K562 (cell line): ENCODE measurements at regions not wholly inside any gene's neighbourhood (a gene's known extent, or its start where the extent isn't known, plus 50 kb on each side); places are given as distances from the start of the nearest gene placed in this dataset.

Experiments used
- ATAC-seq: fragments of 200-7000 bp; cut with Tn5 transposase; 3 replicates; pipeline ENCODE4 v1.9.1; 2020; ENCODE audit warnings: moderate library complexity
- BruUV-seq: library from RNA; stranded (reverse); fragments of 400-500 nt; replicated peaks from 2 replicates; lab custom pipeline; 2021; lab: Mats Ljungman, UMichigan
- CTCF ChIA-PET: fragments of 300-600 bp; formaldehyde crosslinking; extraction: SDS; loops from one replicate; lab custom pipeline; 2021; ENCODE audit warnings: low intra/inter-chr PET ratio; lab: Yijun Ruan, JAX
- POLR2A ChIA-PET: fragments of 300-600, 350-650 bp; sonication (Branson Sonifier 250); formaldehyde crosslinking; extraction: SDS; loops from one replicate; lab custom pipeline; 2021; ENCODE audit warnings: antibody characterized with exemption, inconsistent platforms; lab: Yijun Ruan, JAX
- DNase-seq, 4 experiments: peaks; one replicate each; pipeline versions ENCODE4 v3.0.0 to v3.0.0-alpha.2; 2011 to 2018; ENCODE audit warnings: low spot score in 3 of 4, mixed read lengths in 3 of 4; ENCODE audit errors: extremely low read depth in 1 of 4
- FAIRE-seq: peaks from 2 replicates; lab custom pipeline; 2011; peaks lifted over from hg19 to GRCh38; lab: Jason Lieb, UNC
- H2AFZ ChIP-seq: 2 replicates; pipeline ENCODE4 v1.6.0; 2011; ENCODE audit warnings: low read depth, low read length, control low read depth, inconsistent platforms
- H3K27ac ChIP-seq: fragments of 200-600 bp; 3 replicates; pipeline ENCODE4 v1.8.0; 2011; ENCODE audit warnings: low read depth, mild to moderate bottlenecking, control low read depth, inconsistent platforms, low read length, moderate library complexity, mixed read lengths; ENCODE audit errors: extremely low read depth
- H3K27me3 ChIP-seq, 2 experiments: fragments of 300-600 bp in 1 of 2; 2 replicates in 1 of 2; 3 replicates in 1 of 2; pipeline versions ENCODE4 v1.6.0 to v1.8.0; 2011; ENCODE audit warnings: inconsistent platforms in 2 of 2, low read length in 2 of 2, mild to moderate bottlenecking in 1 of 2, mixed read lengths in 1 of 2, moderate library complexity in 1 of 2; ENCODE audit not compliant: control insufficient read depth in 2 of 2, insufficient read depth in 2 of 2
- H3K36me3 ChIP-seq: fragments of 300-600 bp; 3 replicates; pipeline ENCODE4 v1.8.0; 2011; ENCODE audit warnings: mild to moderate bottlenecking, low read length, inconsistent platforms; ENCODE audit not compliant: control insufficient read depth, insufficient read depth
- H3K4me1 ChIP-seq, 2 experiments: fragments of 200-600 bp in 1 of 2; replicated peaks in 1 of 2; 2 replicates in 1 of 2; 3 replicates in 1 of 2; pipeline versions ENCODE4 v1.5.1 to v1.8.0; 2011; ENCODE audit warnings: inconsistent platforms in 2 of 2, low read length in 2 of 2, mild to moderate bottlenecking in 1 of 2, mixed read lengths in 1 of 2, moderate library complexity in 1 of 2; ENCODE audit not compliant: control insufficient read depth in 2 of 2, insufficient read depth in 2 of 2
- H3K4me2 ChIP-seq: 2 replicates; pipeline ENCODE4 v1.6.1; 2011; ENCODE audit warnings: low read length, control low read depth, inconsistent platforms, mixed read lengths; ENCODE audit not compliant: insufficient read depth
- H3K4me3 ChIP-seq: fragments of 200-600 bp; sonication (generic), shearing (Covaris generic); 2 replicates; pipeline ENCODE4 v1.5.1; 2016; ENCODE audit warnings: control low read depth, inconsistent platforms
- H3K79me2 ChIP-seq: fragments of 200-600 bp; 3 replicates; pipeline ENCODE4 v1.8.0; 2011; ENCODE audit warnings: low read length, inconsistent platforms; ENCODE audit not compliant: control insufficient read depth, insufficient read depth
- H3K9ac ChIP-seq, 2 experiments: 2 replicates each; pipeline versions ENCODE4 v1.6.0 to v1.6.1; 2011; ENCODE audit warnings: low read depth in 2 of 2, low read length in 2 of 2, control low read depth in 1 of 2, inconsistent platforms in 1 of 2, mild to moderate bottlenecking in 1 of 2, mixed read lengths in 1 of 2; ENCODE audit not compliant: insufficient read depth in 1 of 2
- H3K9me1 ChIP-seq: one replicate; pipeline ENCODE4 v1.6.0; 2011; ENCODE audit warnings: inconsistent platforms, mild to moderate bottlenecking, low read length, moderate library complexity; ENCODE audit not compliant: control insufficient read depth, insufficient read depth
- H3K9me3 ChIP-seq: replicated peaks from 2 replicates; pipeline ENCODE4 v1.5.1; 2011; ENCODE audit warnings: low read depth, low read length, inconsistent platforms; ENCODE audit not compliant: control insufficient read depth, insufficient read depth
- H4K20me1 ChIP-seq: replicated peaks from 2 replicates; pipeline ENCODE4 v1.6.1; 2011; ENCODE audit warnings: low read length, inconsistent platforms, mixed read lengths; ENCODE audit not compliant: control insufficient read depth, insufficient read depth
- SREBF1 ChIP-seq: fragments of 150-350 bp; IDR thresholded peaks from 2 replicates; pipeline ENCODE4 v1.6.1; 2014; ENCODE audit warnings: antibody characterized with exemption, low read depth, low read length, borderline replicate concordance
- TCF7 ChIP-seq: sonication (generic); IDR thresholded peaks from 2 replicates; pipeline ENCODE4 v1.6.1; 2016; ENCODE audit warnings: antibody characterized with exemption, borderline replicate concordance
- ZNF224 ChIP-seq: sonication (generic); formaldehyde crosslinking; IDR thresholded peaks from 2 replicates; pipeline ENCODE4 v1.8.0; 2022; ENCODE audit warnings: mild to moderate bottlenecking, missing genetic modification reagents
- ZNF551 ChIP-seq: fragments of 250-450 bp; sonication (Bioruptor Pico); IDR thresholded peaks from 2 replicates; pipeline ENCODE4 v1.5.0; 2021; ENCODE audit warnings: mild to moderate bottlenecking, moderate library complexity
- WGBS: fragments of 100-300 bp; shearing (Covaris generic); methylation state at CpG from one replicate; pipeline ENCODE4 v1.1.6; 2016; ENCODE audit warnings: low coverage, mixed read lengths; ENCODE audit not compliant: insufficient coverage; ENCODE audit errors: missing lambda C conversion rate; 5-methylcytosine and 5-hydroxymethylcytosine counted together
- in situ Hi-C: fragments of 300-500 bp; cut with MboI; formaldehyde crosslinking; loops from 4 replicates; pipeline ENCODE4 v1.15.0; 2018; ENCODE audit warnings: inconsistent platforms, mixed read lengths
- intact Hi-C: fragments of 100-400 bp; cut with micrococcal nuclease; formaldehyde crosslinking; loops from 2 replicates; pipeline ENCODE4 v1.14.2; 2022
- TF ChIP-seq, protein P1 (sequence below): fragments of 450-650 bp; formaldehyde crosslinking; conservative IDR thresholded peaks from 2 replicates; pipeline ENCODE4 v1.4.0; 2022; ENCODE audit warnings: mild to moderate bottlenecking, missing genetic modification characterization
- TF ChIP-seq, protein P2 (sequence below): fragments of 250-450 bp; sonication (Bioruptor Pico); IDR thresholded peaks from 2 replicates; pipeline ENCODE4 v1.8.0; 2022; ENCODE audit warnings: inconsistent platforms

DNA sequence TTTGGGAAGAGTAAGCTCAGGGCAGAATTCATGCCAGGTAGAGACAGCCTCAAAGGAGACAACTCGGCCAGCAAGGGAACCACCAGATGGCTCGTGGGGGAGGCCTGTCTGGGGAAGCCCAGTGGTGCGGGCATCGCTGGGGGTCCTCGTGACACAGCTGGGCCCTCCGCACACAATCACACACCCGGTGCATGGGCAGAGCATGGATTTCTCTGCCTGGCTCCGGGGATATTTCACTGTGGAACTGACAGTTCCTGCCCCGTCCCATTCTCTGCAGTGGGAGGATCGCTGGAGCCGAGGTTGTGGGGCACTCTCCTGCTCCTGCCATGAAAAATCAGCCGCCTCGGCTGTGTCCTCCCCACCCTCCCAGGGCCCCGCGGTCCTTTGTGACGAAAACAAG, 108.0 kb downstream of the CRYAA start:
- ATAC-seq = no peak
- H3K4me2 ChIP-seq = no peak overlapping the region
- under 1% methylated on average over 16 of the region's 16 CpGs for WGBS
- ChIA-PET CTCF (no interaction called here), POLR2A (no interaction called here)
- H3K36me3 ChIP-seq = no peaks in the 10 kb centered on the region
- BruUV-seq = no TSS peak
- no peak for DNase-seq
- H3K4me3 ChIP-seq = no peak overlapping the region
- peaks cover 15% of the 10 kb centered on the region; the same call in 1 of the 2 replicates for H4K20me1 ChIP-seq
- no peak for FAIRE-seq
- H3K9ac ChIP-seq = no peak overlapping the region; a peak in 1 of 4 replicates
- H3K9me3 ChIP-seq = no peaks in the 10 kb centered on the region
- no peaks in the 10 kb centered on the region for H3K9me1 ChIP-seq
- no peak overlapping the region for H2AFZ ChIP-seq
- H3K79me2 ChIP-seq = no peaks in the 10 kb centered on the region
- TF ChIP-seq, protein P1, sequence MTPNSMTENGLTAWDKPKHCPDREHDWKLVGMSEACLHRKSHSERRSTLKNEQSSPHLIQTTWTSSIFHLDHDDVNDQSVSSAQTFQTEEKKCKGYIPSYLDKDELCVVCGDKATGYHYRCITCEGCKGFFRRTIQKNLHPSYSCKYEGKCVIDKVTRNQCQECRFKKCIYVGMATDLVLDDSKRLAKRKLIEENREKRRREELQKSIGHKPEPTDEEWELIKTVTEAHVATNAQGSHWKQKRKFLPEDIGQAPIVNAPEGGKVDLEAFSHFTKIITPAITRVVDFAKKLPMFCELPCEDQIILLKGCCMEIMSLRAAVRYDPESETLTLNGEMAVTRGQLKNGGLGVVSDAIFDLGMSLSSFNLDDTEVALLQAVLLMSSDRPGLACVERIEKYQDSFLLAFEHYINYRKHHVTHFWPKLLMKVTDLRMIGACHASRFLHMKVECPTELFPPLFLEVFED (CRISPR knock-in tag) = no peak
- TF ChIP-seq, protein P2, sequence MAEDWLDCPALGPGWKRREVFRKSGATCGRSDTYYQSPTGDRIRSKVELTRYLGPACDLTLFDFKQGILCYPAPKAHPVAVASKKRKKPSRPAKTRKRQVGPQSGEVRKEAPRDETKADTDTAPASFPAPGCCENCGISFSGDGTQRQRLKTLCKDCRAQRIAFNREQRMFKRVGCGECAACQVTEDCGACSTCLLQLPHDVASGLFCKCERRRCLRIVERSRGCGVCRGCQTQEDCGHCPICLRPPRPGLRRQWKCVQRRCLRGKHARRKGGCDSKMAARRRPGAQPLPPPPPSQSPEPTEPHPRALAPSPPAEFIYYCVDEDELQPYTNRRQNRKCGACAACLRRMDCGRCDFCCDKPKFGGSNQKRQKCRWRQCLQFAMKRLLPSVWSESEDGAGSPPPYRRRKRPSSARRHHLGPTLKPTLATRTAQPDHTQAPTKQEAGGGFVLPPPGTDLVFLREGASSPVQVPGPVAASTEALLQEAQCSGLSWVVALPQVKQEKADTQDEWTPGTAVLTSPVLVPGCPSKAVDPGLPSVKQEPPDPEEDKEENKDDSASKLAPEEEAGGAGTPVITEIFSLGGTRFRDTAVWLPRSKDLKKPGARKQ (CRISPR knock-in tag) = no peak
- no peak for TF ChIP-seq TCF7
- no peak for TF ChIP-seq ZNF551 (CRISPR knock-in tag)
- no peak for TF ChIP-seq SREBF1
- TF ChIP-seq ZNF224 (CRISPR knock-in tag) = no peak
- TF ChIP-seq, all 486 proteins: peak for 0
- peaks cover 0 to 17% of the 10 kb centered on the region in 2 experiments; a peak in 2 of 5 replicates for H3K4me1 ChIP-seq
- H3K27me3 ChIP-seq = peaks cover 44 to 73% of the 10 kb centered on the region in 2 experiments
- intact Hi-C loops (no loop called here), in situ Hi-C loops (no loop called here)
- no peak overlapping the region for H3K27ac ChIP-seq
